Superior temporal gyrus (tissue), 1 donor: ENCODE measurements at regions not wholly inside any gene's neighbourhood (a gene's known extent, or its start where the extent isn't known, plus 50 kb on each side); places are given as distances from the start of the nearest gene placed in this dataset.

ENCODE experiments used
- DNase-seq: peaks from one replicate; pipeline ENCODE4 v3.0.0-alpha.2; 2016; ENCODE audit errors: extremely low spot score

DNA sequence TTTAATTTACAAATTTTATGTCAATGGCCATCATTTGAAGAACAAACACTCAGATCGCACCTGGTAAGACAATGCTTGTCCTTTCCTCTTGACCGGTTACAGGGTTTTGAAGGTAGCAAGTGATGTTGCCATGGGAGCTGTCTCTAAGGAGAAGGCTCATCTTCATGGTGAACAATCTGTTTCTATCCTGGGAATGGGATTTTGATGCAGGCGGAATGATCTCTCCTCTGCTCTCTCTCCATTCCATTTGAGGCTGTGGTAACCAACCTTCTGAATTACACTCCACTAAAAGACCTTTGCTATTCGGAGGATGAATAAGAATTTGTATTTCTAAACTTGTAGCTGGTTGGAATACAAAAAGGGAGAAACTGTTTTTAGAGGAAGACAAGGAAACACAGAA, 57.9 kb upstream of the SLC5A9 start:
- DNase-seq = no peak

DNA sequence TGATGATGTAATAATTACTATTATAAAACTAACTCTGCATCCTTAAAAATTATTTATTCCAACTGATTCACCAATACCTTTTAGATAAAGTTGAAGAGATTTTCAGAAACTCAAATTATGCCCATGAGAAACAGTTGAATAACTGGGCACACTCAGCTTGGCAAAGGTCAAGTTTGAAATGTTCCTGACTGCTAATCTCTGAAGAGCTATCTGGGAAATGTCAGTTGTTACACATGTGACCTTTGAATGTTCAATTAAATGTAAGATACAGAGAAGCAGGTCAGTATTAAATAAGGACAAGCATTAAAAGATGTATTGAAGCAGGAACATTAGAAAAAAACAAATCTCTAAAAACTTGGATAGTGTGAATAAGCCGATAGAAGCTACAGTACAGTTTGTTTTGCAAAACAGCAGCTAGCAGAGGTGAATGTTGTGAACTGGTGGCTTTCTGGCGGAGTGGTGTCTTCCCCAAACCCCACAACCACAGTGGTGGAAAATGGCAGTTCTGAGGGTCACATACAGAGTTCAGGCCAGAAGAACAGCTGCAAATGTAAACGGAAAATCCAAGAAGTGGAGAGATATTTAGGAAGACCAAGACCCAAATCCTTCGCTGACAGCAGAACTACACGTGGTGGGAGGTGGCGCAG, 61.9 kb upstream of the SLC5A9 start:
- DNase-seq = no peak

DNA sequence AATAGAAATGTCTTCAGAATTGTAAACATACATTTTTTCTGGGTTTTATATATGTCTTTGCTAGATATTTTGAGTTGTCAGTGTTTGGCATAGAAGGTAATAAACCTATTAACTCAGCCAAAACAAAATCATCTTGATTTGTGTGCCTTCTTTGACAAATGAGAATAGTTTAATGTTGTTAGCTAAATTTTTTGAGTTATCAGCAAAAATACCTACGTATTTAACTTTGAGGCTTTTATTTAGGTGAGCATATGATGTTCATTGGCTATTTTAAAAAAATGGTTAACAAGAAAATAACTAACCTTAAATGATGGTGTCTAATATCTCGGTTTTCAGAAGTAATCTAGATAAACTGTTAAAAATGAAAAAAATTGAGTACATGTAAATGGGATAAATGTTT, 83.2 kb upstream of the SLC5A9 start:
- DNase-seq = no peak

DNA sequence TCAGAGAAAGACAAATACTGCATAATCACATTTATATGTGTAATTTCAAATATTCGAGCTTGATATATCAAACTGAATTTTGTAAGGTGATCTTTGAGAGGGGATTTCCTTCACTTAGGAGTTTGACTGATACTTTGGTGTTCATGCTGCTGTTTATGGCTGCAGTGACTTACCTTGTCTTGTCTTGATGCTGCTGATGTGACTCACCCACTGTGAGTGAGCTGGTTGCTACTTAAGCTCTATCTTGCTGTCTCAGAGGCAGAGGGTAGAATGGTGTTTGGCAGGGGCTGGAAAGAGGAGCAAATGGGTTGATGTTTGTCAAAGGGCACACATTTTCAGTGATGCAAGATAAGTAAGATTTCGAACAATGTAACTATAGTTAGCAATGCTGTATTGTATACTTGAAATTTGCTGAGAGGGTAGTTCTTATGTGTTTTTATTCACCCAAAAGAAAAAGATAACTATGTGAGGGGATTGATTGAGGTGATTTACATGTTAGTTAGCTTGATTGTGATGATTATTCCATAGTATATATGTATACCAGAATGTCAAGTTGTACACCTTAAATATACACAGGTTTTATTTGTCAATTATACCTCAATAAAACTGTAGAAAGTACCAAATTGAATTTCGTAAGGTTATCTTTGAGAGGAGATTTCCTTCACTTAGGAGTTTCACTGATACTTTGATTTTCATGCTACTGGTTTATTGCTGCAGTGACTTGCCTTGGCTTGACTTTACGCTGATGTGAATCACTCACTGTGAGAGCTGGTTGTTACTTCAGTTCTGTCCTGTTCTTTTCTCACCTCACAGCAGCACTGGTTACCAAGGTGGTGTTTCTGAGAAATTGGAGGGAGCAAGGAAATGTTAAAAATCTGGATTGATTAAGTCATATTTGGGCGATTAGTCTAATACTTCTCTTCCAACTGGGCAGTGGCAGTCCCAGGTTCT, 94.5 kb upstream of the SLC5A9 start:
- DNase-seq = no peak

DNA sequence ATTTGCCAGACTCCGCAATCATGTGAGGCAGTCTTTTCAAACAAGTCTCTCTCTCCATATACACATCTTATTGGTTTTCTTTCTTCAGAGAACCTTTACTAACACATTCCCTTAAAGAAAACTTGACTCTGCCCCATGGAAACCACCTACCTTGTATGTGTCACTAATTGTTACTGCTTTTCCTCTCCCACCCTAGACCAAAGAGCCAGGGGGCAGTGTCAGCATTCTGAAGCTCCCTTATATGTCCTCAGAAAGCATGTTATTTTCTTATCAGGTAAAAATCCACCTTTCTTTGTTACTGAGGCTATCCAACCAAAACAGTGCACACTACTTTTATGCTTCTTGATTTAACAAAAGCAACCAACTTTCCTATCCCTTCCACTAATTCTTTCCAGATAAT, 98.9 kb upstream of the SLC5A9 start:
- no peak for DNase-seq

DNA sequence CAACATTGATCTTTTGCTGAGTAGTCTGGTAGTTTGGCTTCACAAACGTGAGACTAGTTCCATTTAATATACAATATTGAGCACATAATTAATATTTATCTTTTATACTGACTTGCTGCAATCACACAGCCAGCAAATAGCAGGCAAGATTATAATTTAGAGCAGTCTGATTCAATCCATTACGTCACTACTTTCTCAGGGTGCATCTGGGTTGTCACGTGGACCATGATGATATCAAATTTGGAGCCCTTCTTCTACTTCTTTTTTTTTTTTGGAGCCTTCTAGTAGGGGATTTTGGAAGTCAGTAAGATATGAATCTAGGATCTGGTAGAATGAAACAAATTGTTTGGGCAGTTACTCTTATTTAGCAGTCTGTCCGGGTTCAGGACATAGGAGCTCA, 100.6 kb upstream of the SLC5A9 start:
- no peak for DNase-seq

DNA sequence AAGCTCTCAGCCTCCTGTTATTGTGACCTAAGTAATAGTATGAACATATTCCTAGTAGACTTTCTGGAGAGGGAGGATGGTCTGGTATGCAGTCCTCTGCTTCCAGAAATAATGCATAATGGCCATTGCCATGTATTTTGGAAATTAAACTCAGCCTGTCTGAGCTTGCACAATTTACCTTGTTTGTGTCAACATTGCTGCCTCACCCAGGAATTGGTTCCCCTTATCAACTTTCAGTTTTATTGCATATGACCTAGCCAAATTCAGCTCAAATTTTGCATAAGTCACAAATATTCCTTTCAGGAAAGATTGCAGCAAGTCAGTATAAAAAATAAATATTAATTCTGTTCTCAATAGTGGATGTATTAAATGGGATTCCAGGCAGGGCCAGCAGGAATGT, 101.9 kb upstream of the SLC5A9 start:
- no peak for DNase-seq

DNA sequence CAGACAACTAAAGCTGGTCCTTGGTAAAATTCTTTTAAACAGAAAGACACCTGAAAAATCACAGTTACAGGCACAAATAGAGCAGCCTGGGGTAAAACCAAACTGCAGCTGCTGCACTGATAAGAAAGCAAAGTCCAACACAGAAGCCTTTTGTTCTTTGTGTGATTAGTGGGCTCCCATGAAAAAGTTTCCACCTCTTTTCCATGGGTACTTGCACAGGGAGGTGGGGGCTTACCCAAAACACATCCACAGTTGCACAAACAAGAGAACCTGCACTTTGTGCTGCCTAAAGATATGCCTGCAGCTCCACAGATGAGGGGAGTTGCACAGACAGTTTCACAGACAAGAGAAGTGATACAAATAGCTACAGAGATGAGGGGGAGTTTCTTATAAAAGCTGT, 106.7 kb upstream of the SLC5A9 start:
- DNase-seq = no peak

DNA sequence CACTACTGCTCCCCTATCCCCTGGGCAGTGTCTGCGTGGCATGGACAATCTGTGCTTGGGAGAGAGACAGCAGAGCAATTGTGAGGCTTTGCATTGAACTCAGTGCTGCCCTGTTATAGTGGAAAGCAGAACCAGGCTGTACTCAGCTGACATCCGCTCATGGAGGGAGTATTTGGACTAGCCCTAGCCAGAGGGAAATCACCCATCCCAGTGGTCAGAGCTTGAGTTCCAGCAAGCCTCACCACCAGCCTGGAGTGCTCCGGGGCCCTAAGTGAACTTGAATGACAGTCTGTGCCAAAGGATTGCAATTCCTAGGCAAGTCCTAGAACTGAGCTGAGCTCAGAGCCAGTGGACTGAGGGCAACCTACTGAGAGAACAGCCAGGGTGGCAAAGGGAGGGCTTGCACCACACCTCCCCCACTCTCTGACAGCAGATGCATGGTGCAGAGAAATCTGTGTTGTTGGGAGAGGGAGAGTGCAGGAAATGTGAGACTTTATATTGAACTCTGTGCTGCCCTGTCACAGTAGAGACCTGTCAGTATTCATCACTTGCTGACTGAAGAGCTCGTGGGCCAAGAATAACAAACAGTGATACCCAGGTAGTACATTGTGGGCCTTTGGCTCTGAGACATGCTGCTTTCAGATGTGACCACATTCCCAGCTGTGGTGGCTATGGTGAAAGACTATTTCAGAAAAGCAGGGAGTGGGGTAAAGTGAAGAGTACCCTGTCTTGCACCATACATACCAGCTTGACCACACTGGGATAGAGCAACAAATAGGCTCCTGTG, 107.7 kb upstream of the SLC5A9 start:
- no peak for DNase-seq

DNA sequence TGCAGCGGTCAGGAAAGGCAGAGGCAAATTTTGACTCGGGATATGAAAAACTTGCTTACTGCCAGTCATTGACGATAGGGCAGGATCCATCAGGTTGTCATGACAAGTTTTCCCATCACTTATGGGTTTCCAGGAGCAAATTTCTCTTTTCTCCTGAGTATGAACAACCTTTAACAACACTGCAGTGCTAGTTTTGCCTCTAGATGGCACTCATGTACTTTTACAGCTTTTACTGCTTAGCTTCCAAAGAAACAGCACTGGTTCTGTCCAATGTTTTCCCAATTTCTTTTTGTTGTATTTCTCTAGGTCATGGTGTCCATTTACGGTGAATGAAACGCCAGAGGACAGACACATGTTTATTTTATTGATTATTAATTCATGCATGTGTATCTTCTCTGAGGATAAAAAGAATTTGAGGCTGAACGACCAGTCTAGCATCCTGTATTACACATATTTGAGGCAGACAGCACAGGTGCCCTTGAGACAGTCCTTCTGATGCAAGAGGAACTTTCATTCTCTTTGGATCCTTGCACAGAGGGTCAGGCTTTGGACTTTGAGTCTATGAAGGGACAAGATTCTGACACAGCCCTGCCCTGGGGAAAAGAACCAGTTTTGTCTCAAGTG, 112.3 kb upstream of the TRABD2B start:
- peak; percentile 90 for DNase-seq

DNA sequence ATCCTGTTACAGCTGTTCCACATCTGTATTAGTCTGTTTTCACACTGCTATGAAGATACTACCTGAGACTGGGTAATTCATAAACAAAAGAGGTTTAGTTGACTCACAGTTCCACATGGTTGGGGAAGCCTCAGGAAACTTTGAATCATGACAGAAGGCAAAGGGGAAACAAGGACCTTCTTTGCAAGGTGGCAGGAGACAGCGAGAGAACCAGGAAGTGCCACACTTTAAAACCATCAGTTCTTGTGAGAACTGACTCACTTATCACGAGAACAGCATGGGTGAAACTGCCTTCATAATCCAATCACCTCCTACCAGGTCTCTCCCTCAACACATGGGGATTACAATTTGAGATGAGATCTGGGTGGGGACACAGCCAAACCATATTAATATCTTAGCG, 110.3 kb upstream of the TRABD2B start:
- DNase-seq = no peak

DNA sequence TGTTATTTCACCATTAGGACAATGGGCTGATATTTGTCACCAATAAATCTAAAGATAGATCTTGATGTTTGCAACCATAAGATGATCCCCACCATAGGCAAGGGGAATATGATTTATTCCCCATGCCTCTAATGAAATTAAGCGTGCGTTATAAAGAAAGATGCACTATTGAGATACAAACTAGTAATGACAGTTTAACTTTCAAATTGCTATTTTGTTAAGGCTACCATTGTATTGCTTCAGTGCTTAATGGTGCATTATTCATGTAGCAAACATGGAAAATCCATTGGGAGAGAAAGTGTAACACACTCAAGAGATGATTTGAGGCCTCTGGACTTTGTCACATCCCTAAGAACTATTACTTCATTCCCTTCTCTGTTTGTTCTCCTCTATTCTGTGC, 108.9 kb upstream of the TRABD2B start:
- no peak for DNase-seq

DNA sequence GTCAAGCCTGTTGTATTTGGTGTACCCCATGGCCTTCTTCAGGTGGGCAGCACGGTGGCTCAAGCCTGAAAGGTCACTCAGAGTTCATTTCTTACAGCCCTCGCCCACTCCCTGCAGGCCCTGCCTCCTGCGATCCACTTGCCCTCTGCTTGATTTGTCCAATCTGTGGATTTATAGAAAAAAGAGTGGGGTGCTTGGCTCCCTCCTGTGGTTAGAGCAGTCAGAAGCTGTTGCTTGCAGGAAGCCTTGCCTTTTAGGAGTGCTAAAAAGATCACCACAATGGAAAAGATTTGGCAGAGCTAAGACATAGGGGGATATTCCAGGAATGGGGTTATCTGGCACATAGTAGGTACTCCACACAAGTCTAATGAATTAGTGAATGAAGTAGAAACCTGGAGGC, 108.0 kb upstream of the TRABD2B start:
- no peak for DNase-seq

DNA sequence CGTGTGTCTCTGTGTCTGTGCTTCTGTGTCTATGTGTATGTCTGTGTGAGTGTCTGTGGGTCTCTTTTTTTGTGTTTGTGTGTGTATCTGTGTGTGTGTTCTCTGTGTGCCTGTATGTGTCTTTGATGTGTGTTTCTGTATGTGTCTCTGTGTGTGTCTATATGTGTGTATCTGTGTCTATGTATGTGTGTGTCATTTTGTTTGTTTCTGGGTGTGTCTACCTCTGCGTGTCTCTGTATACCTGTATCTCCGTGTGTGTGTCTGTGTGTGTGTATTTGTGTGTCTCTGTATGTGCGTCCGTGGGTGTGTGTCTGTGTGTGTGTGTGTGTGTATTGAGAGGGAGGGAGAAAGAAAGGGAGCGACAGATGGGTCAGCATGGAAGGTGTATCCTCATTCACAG, 106.3 kb upstream of the TRABD2B start:
- DNase-seq = no peak

DNA sequence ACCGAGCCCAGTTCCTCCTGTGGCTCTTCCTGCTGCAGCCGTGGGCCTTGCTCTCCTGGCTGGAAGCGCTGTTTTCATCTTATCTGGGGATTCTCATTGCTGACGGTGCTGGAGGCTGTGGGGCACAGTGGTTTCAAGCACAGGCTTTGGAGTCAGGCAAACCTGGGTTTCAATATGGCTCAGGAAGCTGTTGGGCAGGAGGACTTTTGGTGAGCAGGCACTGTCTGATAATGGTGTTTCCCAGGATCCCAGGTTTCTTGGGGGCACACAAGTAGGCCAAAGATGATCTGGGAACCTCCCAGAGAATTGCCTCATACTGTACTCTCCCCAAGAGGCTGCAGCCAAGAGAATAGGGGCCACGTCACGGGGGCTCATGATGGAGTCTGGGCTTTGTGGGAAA, 105.6 kb upstream of the TRABD2B start:
- no peak for DNase-seq

DNA sequence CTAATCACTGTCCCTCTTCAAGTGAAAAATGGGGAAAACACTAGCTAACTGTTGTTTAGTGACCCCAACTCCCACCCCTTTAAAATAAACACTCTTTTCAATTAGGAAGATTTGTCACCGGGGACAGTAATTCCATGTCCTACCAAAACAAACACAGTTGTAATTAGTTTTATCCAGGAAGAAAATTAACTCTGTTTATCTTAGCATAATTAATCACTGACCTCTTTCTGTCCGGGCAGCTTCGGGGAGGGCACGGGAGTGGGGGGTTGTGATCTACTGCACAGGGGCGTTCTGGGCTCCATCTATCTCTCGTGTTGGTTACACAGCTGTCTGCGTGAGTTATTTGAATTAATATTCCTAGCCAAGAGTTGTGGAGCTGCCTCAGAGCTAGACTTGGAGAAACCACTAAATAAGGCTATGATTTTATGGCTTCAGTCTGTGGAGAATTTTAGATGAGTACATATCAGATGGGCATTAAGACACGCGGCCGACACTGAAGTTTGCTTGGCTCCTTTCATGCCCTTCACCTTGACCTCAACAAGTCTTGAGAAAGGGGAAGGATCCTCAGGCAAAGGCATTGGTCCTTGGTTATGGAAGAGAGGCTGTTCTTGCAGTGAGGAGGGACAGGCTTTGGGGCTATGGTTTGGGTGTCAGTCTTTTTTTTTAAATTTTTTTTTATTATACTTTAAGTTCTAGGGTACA, 102.0 kb upstream of the TRABD2B start:
- DNase-seq = no peak

DNA sequence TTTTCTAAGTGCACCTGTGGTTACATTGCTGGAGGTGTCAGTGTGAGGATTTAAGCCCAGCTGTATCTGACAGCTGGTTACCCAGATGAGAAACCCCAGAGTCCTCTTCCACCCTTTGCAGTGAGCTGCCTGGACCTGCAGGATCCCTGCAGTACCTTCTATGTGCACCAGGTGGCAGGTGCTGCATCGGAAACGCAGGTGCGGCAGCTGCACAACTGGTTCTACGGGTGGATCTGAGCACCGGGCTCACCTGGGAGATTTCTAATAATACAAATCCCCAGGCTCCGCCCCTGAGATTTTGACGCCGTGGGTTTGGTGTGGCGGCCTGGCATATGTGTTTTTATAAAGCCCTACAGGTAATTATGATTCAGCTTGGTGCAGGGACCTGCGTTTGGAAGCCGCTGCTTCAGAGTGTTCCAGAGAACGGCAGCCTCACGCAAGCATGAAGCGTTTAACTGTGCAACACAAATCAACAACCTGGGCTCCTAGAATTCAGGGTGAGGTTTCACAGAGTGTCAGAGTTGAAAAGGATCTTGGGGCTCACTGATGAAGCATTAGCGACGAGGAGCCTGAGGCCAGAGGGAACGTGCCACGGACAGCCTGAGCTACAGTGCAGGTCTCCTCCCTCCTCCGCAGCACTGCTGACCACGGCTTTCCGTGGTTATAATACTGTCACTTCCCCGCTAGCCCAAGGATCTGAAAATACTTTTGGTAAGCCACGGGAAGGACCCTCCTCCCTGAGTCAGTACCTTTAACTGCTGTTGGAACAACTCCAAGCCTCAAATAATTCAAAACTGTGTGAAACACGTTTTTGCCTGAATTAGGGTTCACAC, 96.7 kb upstream of the TRABD2B start:
- no peak for DNase-seq

DNA sequence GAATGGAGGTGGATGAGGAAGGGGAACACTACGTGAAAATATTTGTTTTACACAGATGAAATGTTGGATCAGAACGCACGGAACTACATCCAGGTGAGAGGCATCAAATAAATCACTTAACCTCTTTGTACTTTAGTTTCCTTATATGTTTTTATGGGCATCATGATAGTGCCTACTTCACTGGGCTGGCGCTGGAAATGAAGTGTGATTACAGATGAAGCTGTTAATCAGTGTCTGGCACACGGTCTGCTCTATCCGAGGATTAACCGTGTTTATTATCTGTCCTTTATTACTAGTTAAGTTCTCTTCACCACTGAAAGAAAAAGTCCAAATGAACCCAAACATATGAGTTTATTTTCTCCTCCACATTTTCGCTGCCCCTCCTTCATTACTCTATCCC, 96.0 kb upstream of the TRABD2B start:
- no peak for DNase-seq

DNA sequence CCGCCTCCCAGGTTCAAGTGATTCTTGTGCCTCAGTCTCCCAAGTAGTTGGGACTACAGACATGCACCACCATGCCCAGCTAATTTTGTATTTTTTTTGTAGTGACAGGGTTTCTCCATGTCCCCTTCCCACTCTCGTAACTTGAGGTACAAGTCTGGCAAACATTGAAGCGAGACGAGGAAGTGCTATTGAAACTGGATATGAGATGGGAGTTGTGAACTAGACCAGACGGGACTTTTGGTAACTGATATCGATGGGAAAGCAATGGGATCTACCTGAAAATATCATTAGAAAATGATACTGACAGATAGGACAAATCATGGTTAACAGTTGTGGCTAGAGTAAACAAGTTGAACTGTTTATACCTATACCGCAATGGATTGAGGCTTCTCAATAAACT, 95.2 kb upstream of the TRABD2B start:
- DNase-seq = no peak

DNA sequence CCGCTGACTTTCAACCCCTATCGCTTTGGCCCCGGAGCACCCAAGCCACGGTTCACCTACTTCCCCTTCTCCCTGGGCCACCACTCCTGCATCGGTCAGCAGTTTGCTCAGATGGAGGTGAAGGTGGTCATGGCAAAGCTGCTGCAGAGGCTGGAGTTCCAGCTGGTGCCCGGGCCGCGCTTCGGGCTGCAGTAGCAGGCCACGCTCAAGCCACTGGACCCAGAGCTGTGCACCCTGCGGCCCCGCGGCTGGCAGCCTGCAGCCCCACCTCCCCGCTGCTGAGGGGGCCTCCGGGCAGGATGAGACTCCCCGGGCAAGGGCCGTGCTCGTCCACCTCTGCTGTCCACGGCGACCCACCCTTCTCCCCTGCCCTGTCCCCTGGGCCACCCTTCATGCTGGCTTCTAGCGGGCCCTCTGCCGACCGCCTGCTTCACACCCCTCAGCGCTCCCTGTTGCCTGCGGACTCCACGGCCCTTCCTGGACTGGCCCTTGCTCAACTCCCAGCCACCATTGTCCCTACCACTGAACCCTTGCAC, 92.2 kb upstream of the TRABD2B start:
- DNase-seq = no peak
